Keratinocyte (primary cell): ENCODE measurements at regions not wholly inside any gene's neighbourhood (a gene's known extent, or its start where the extent isn't known, plus 50 kb on each side); places are given as distances from the start of the nearest gene placed in this dataset.

Experiments used
- DNase-seq: peaks from one replicate; pipeline ENCODE4 v3.0.0-alpha.2; 2011; ENCODE audit warnings: low read depth, missing footprints, low spot score
- FAIRE-seq: peaks from 2 replicates; lab custom pipeline; 2011; peaks lifted over from hg19 to GRCh38; lab: Jason Lieb, UNC
- H2AFZ ChIP-seq: 2 replicates; pipeline ENCODE4 v1.6.0; 2012; ENCODE audit warnings: low read length, control low read depth, inconsistent platforms; ENCODE audit not compliant: control insufficient read depth
- H3K27ac ChIP-seq: 2 replicates; pipeline ENCODE4 v1.5.1; 2011; ENCODE audit warnings: low read length; ENCODE audit not compliant: control insufficient read depth, insufficient read depth
- H3K27me3 ChIP-seq: 3 replicates; pipeline ENCODE4 v1.6.0; 2011; ENCODE audit warnings: low read length; ENCODE audit not compliant: control insufficient read depth, insufficient read depth; ENCODE audit errors: extremely low read depth
- H3K36me3 ChIP-seq, 2 experiments: 2 replicates in 1 of 2; 3 replicates in 1 of 2; pipeline ENCODE4 v1.5.1; 2011; ENCODE audit warnings: low read length in 2 of 2, mild to moderate bottlenecking in 1 of 2; ENCODE audit not compliant: control insufficient read depth in 2 of 2, insufficient read depth in 2 of 2; ENCODE audit errors: extremely low read depth in 1 of 2
- H3K4me1 ChIP-seq: 3 replicates; pipeline ENCODE4 v1.5.1; 2011; ENCODE audit warnings: low read length; ENCODE audit not compliant: control insufficient read depth, insufficient read depth; ENCODE audit errors: extremely low read depth
- H3K4me2 ChIP-seq: 3 replicates; pipeline ENCODE4 v1.6.0; 2011; ENCODE audit warnings: low read depth, low read length; ENCODE audit not compliant: control insufficient read depth, insufficient read depth; ENCODE audit errors: extremely low read depth
- H3K4me3 ChIP-seq, 3 experiments: fragments of 200-600 bp in 1 of 3; sonication (generic) in 1 of 3; 2 replicates in 2 of 3; 3 replicates in 1 of 3; pipeline ENCODE4 v1.5.1; 2011 to 2016; ENCODE audit warnings: low read length in 3 of 3, mild to moderate bottlenecking in 3 of 3, control low read depth in 2 of 3, inconsistent platforms in 1 of 3, low read depth in 1 of 3, mixed read lengths in 1 of 3, mixed run types in 1 of 3, moderate library complexity in 1 of 3; ENCODE audit not compliant: control insufficient read depth in 2 of 3, insufficient read depth in 2 of 3; ENCODE audit errors: extremely low read depth in 1 of 3
- H3K79me2 ChIP-seq: 2 replicates; pipeline ENCODE4 v1.6.0; 2012; ENCODE audit warnings: low read length; ENCODE audit not compliant: control insufficient read depth, insufficient read depth
- H3K9ac ChIP-seq: 3 replicates; pipeline ENCODE4 v1.6.0; 2011; ENCODE audit warnings: low read length; ENCODE audit not compliant: control insufficient read depth, insufficient read depth; ENCODE audit errors: extremely low read depth
- H3K9me1 ChIP-seq: 3 replicates; pipeline ENCODE4 v1.6.0; 2011; ENCODE audit warnings: low read length; ENCODE audit not compliant: control insufficient read depth, insufficient read depth; ENCODE audit errors: extremely low read depth
- H3K9me3 ChIP-seq: 2 replicates; pipeline ENCODE4 v1.5.1; 2012; ENCODE audit warnings: low read depth, low read length; ENCODE audit not compliant: control insufficient read depth
- H4K20me1 ChIP-seq: 3 replicates; pipeline ENCODE4 v1.6.0; 2011; ENCODE audit warnings: low read length; ENCODE audit not compliant: control insufficient read depth, insufficient read depth; ENCODE audit errors: extremely low read depth
- CTCF ChIP-seq, 3 experiments: IDR thresholded peaks in 1 of 3; conservative IDR thresholded peaks in 1 of 3; optimal IDR thresholded peaks in 1 of 3; 2 replicates in 2 of 3; 3 replicates in 1 of 3; pipeline versions ENCODE3 to v1.5.1; 2011; ENCODE audit warnings: low read length in 3 of 3, mild to moderate bottlenecking in 3 of 3, moderate library complexity in 2 of 3, control low read depth in 1 of 3, inconsistent platforms in 1 of 3; ENCODE audit not compliant: insufficient read depth in 2 of 3; ENCODE audit errors: extremely low read depth in 1 of 3
- EZH2 ChIP-seq: IDR thresholded peaks from one replicate; pipeline ENCODE4 v1.6.1; 2012; ENCODE audit warnings: inconsistent platforms, mild to moderate bottlenecking, low read length, moderate library complexity
- dilution Hi-C: fragments of 300-500 bp; cut with MboI; formaldehyde crosslinking; loops from one replicate; pipeline ENCODE4 v1.7.0; 2020; ENCODE audit warnings: low sequenced_read_pairs; ENCODE audit not compliant: extremely low pct_ligation_motif_present

- no peaks in the 10 kb centered on the region for H3K9me1 ChIP-seq
- no peak overlapping the region for H3K4me3 ChIP-seq
- H3K9me3 ChIP-seq, result peaks cover 1% of the 10 kb centered on the region
- dilution Hi-C loops, result no loop called here
- DNase-seq, result no peak
- no peak overlapping the region for H3K9ac ChIP-seq
- no peaks in the 10 kb centered on the region for H3K79me2 ChIP-seq
- H3K27me3 ChIP-seq, result no peaks in the 10 kb centered on the region
- no peaks in the 10 kb centered on the region for H3K36me3 ChIP-seq
- H2AFZ ChIP-seq, result no peak overlapping the region
- H3K4me1 ChIP-seq, result no peaks in the 10 kb centered on the region
- no peak for TF ChIP-seq EZH2
- TF ChIP-seq CTCF (optimal IDR thresholded peaks at IDR 0.05 in 1 of 3, IDR thresholded peaks at IDR 0.05 in 1 of 3, conservative IDR thresholded peaks at IDR 0.05 in 1 of 3; ENCODE audit: extremely low read depth in 1 of 3, insufficient read depth in 2 of 3, low read length in 3 of 3), result no peak
- H4K20me1 ChIP-seq, result no peaks in the 10 kb centered on the region
- no peak overlapping the region for H3K4me2 ChIP-seq
- H3K27ac ChIP-seq, result no peak overlapping the region
- no peak for FAIRE-seq
Observed at GRCh38 chrX:65273152-65273551, 261.4 kb downstream of the LAS1L start.

GRCh38 chrX:65266482-65266881 lies 268.1 kb downstream of the LAS1L start:
- Histone ChIP-seq H3K9me1 (no peaks in the 10 kb centered on the region), H3K4me2 (no peak overlapping the region), H3K4me3 (no peak overlapping the region), H3K9ac (no peak overlapping the region), H2AFZ (no peak overlapping the region), H3K36me3 (no peaks in the 10 kb centered on the region), H4K20me1 (no peaks in the 10 kb centered on the region), H3K27me3 (no peaks in the 10 kb centered on the region), H3K79me2 (no peaks in the 10 kb centered on the region), H3K9me3 (no peaks in the 10 kb centered on the region), H3K27ac (no peak overlapping the region), H3K4me1 (no peaks in the 10 kb centered on the region)
- dilution Hi-C loops, result no loop called here
- TF ChIP-seq EZH2 (no peak), CTCF (optimal IDR thresholded peaks at IDR 0.05 in 1 of 3, IDR thresholded peaks at IDR 0.05 in 1 of 3, conservative IDR thresholded peaks at IDR 0.05 in 1 of 3; ENCODE audit: extremely low read depth in 1 of 3, insufficient read depth in 2 of 3, low read length in 3 of 3) (no peak)
- FAIRE-seq (no peak), DNase-seq (no peak)
